DMS53 treated with DMSO at 0.1 percent for 48 hours (cell line): ENCODE measurements at regions not wholly inside any gene's neighbourhood (a gene's known extent, or its start where the extent isn't known, plus 50 kb on each side); places are given as distances from the start of the nearest gene placed in this dataset.
"Not testable (repeated sequence)": the region's sequence is repeated elsewhere in the genome, so short reads cannot be mapped to it uniquely, and the experiment has no call there.

Experiments used
- DNase-seq: peaks from one replicate; lab custom pipeline; 2025; ENCODE audit not compliant: unreplicated experiment; lab: John Stamatoyannopoulos, UW

GRCh38 chr3:78497767-78498166, 1270.0 kb downstream of the ROBO1 start:
- DNase-seq = peak; percentile 27

DNA sequence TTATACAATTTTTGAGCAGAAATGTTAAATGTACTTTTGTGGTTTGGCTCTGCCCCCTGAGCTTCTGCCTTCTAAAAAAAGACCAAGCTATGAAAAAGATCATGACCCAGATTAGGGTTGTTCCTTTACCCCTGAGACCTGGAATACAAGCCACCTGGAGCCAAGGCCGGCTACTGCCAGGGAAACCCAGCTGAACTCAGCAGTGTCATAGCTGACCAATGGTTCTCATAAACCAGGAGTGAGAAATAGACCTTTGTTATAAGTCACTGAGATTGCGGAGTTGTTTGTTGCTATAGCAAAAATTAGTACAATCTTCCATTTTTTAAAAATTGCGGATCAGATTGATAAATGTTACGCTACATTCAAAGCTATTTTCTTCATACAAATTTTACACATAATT, 1261.7 kb downstream of the ROBO1 start:
- DNase-seq = no peak

DNA sequence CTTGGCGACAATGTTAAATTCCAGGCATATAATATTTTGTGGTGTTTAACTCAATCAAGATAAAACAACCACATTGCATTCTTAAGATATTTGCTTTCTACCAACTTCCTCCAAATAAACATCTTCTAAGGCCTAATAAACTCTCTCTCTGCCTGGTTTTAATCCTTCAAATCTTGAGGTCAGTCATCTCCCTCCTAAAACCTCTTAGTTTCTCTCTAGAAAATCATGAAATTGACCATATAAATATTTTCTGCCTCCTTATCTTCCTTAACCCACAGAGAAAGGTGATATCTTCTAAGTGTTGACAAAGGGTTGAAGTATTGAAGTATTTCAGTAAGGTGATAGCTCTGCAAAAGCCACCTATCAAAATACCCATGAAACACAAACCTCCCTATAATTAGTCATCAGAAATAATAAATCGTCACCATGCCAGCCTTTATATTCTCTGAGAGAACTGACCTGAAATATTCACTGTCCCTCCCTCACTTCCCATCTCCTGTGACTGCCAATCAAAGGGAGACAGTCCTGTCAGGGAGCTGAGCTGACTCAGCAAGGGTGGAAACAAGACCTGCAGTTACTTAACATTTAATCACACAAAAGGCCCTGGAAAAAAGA, 1261.1 kb downstream of the ROBO1 start:
- peak; percentile 5 for DNase-seq

- no peak for DNase-seq
These were observed 1260.4 kb downstream of the ROBO1 start for GRCh38 chr3:78507196-78507984.

- DNase-seq = no peak
These were observed 1256.0 kb downstream of the ROBO1 start for GRCh38 chr3:78511840-78512239.

- not testable (repeated sequence) for DNase-seq
These were observed 1255.0 kb downstream of the ROBO1 start for GRCh38 chr3:78512786-78513185.

- DNase-seq = no peak
These were observed 1251.4 kb downstream of the ROBO1 start for GRCh38 chr3:78516437-78516836.

DNA sequence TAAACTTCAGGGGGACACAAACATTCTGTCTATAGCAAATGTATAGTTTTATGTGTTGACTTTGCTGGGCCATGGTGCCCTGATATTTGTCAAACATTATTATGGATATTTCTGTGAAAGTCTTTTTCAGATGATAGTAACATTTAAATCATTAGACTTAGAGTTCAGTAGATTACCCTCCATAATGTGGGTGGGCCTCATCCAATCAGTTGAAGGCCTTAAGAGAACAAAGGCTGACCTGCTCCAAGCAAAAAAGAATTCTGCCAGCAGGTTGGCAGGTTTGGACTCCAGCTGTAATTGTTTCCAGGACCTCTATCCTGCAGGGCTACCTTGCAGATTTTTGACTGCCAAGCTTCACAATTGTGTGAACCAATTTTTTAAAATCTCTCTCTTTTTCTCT, 1250.9 kb downstream of the ROBO1 start:
- no peak for DNase-seq

DNA sequence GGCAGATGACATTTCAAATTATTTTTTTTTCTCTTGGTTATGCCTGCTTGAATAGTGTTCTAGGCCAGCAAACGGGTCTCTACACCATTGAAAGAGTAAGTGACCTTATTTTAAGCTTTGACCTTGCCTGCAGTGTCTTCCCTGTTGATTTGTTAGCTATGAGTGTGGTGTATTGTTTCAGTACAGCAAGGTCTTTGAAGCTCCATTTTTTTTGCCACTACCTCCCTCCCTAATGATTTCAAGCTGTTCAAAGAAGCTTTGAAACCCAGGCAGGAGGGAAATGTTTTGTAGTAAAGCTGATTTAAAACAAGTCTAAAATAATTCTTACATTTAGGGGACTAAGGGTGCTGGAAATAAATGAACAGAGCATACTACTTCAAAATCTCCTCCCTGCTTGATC, 1249.8 kb downstream of the ROBO1 start:
- no peak for DNase-seq

DNA sequence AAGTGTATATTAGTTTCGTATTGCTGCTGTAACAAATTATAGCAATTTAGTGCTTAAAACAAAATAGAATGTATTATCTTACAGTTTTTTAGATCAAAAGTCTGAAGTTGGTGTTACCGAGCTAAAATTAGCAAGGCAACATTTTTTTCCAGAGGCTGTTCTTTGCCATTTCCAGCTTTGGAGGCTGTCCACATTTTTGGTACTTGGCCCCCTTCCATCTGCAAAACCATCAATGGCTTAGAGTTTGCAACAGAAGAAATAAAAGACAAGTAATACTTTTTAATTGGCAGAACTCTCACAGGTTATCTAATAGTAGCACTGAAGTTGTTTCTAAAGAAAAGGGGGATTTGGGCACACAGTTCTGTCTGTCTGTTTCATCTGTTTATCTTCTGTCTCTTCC, 1248.5 kb downstream of the ROBO1 start:
- no peak for DNase-seq

GRCh38 chr3:78529601-78530000, 1238.2 kb downstream of the ROBO1 start:
- no peak for DNase-seq

DNA sequence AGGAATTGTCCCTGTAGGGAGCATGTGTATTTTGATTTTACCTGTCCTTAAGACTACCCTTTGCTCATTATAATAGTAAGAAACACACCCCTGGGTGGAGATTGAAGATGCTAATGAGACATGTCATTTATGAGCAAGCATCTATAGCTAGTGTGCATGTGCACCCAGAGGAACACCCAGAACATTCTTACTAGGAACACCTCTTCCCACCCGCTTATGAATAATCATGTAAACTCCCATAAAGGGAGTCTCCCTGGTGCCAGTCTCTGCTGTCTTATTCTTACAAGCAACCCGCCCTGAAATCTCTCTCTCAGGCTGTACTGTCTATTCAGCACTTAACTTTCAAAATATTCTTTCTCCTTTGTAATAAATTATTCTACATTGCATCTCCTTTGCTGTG, 1227.3 kb downstream of the ROBO1 start:
- no peak for DNase-seq

DNA sequence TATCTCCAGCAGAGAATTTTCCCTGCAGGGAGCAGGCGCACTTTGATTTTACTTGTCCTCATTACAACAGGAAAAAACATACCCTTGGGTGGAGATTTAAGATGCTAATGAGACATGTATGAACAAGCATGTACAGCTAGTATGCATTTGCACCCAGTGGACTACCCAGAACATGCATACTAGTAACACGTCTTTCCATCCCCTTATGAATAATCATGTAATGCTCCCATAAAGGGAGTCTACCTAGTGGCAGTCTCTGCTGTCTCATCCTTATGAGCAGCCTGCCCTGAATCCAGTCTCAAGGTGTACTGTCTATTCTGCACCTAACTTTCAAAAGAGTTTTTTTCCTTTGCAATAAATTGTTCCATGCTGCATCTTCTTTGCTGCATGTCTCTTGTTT, 1222.0 kb downstream of the ROBO1 start:
- DNase-seq = no peak
